Neural cell (in vitro differentiated cells): ENCODE measurements at regions not wholly inside any gene's neighbourhood (a gene's known extent, or its start where the extent isn't known, plus 50 kb on each side); places are given as distances from the start of the nearest gene placed in this dataset.

Experiments
- H2AFZ ChIP-seq: fragments of 200-600, 300-800 bp; sonication (generic), shearing (Covaris generic); 2 replicates; pipeline ENCODE4 v1.6.0; 2014; ENCODE audit warnings: low read depth, mild to moderate bottlenecking, antibody characterized with exemption, low read length, moderate library complexity
- H3F3A ChIP-seq: fragments of 200-600 bp; shearing (Covaris generic); 2 replicates; pipeline ENCODE4 v1.6.1; 2016; ENCODE audit warnings: mild to moderate bottlenecking, moderate library complexity, mixed read lengths, antibody characterized with exemption, low read length; ENCODE audit not compliant: insufficient read depth, poor library complexity, severe bottlenecking
- H3K27ac ChIP-seq: fragments of 200-600, 300-800 bp; sonication (generic), shearing (Covaris generic); 2 replicates; pipeline ENCODE4 v1.5.1; 2014; ENCODE audit warnings: mild to moderate bottlenecking, low read length, moderate library complexity
- H3K27me3 ChIP-seq: fragments of 300-800, 200-600 bp; sonication (generic), shearing (Covaris generic); 2 replicates; pipeline ENCODE4 v1.6.0; 2014; ENCODE audit warnings: mild to moderate bottlenecking, low read depth, low read length, moderate library complexity; ENCODE audit not compliant: insufficient read depth
- H3K36me3 ChIP-seq: fragments of 300-800, 200-600 bp; sonication (generic), shearing (Covaris generic); 2 replicates; pipeline ENCODE4 v1.5.1; 2014; ENCODE audit warnings: mild to moderate bottlenecking, antibody characterized with exemption, low read length, moderate library complexity; ENCODE audit not compliant: insufficient read depth
- H3K4me2 ChIP-seq: fragments of 300-800, 200-600 bp; sonication (generic), shearing (Covaris generic); 2 replicates; pipeline ENCODE4 v1.6.0; 2014; ENCODE audit warnings: mild to moderate bottlenecking, low read length
- H3K4me3 ChIP-seq: fragments of 300-800, 200-600 bp; sonication (generic), shearing (Covaris generic); 2 replicates; pipeline ENCODE4 v1.5.1; 2014; ENCODE audit warnings: mild to moderate bottlenecking, low read length, moderate library complexity
- H3K79me2 ChIP-seq: fragments of 200-600 bp; shearing (Covaris generic); replicated peaks from 2 replicates; pipeline ENCODE4 v1.6.0; 2014; ENCODE audit warnings: mild to moderate bottlenecking, low read length, moderate library complexity; ENCODE audit not compliant: insufficient read depth
- H3K9ac ChIP-seq: fragments of 300-800, 200-600 bp; sonication (generic), shearing (Covaris generic); 2 replicates; pipeline ENCODE4 v1.6.1; 2016; ENCODE audit warnings: mild to moderate bottlenecking, low read length, mixed read lengths
- H3K9me2 ChIP-seq: fragments of 200-600 bp; shearing (Covaris generic); 2 replicates; pipeline ENCODE4 v1.6.1; 2016; ENCODE audit warnings: mild to moderate bottlenecking, low read length, mixed read lengths; ENCODE audit not compliant: insufficient read depth
- H3K9me3 ChIP-seq: fragments of 200-600, 300-800 bp; sonication (generic), shearing (Covaris generic); 2 replicates; pipeline ENCODE4 v1.6.1; 2016; ENCODE audit warnings: mild to moderate bottlenecking, mixed run types, low read length, moderate library complexity, mixed read lengths
- H4K20me1 ChIP-seq: fragments of 200-600 bp; shearing (Covaris generic); 2 replicates; pipeline ENCODE4 v1.6.1; 2016; ENCODE audit warnings: mild to moderate bottlenecking, mixed run types; ENCODE audit not compliant: insufficient read depth
- CTCF ChIP-seq: fragments of 450-650 bp; IDR thresholded peaks from 2 replicates; pipeline ENCODE4 v1.5.1; 2014; ENCODE audit warnings: antibody characterized with exemption, mild to moderate bottlenecking, moderate library complexity; ENCODE audit not compliant: poor library complexity, severe bottlenecking
- EP300 ChIP-seq: fragments of 450-650 bp; conservative IDR thresholded peaks from 2 replicates; pipeline ENCODE4 v1.6.1; 2014; ENCODE audit warnings: antibody characterized with exemption, mild to moderate bottlenecking, moderate library complexity; ENCODE audit not compliant: poor library complexity, severe bottlenecking
- EZH2 ChIP-seq: fragments of 200-600, 300-800 bp; shearing (Covaris generic), sonication (generic); IDR thresholded peaks from 2 replicates; pipeline ENCODE4 v1.6.1; 2014; ENCODE audit warnings: antibody characterized with exemption, low read length, borderline replicate concordance, mild to moderate bottlenecking; ENCODE audit not compliant: insufficient read depth, poor library complexity, severe bottlenecking
- MXI1 ChIP-seq: fragments of 450-650 bp; conservative IDR thresholded peaks from 2 replicates; pipeline ENCODE4 v1.6.1; 2014; ENCODE audit warnings: antibody characterized with exemption, mild to moderate bottlenecking; ENCODE audit not compliant: poor library complexity, severe bottlenecking
- POLR2AphosphoS5 ChIP-seq: IDR thresholded peaks from 2 replicates; pipeline ENCODE4 v1.6.1; 2012
- RAD21 ChIP-seq: fragments of 450-650 bp; conservative IDR thresholded peaks from 2 replicates; pipeline ENCODE4 v1.6.1; 2014; ENCODE audit warnings: antibody characterized with exemption, mild to moderate bottlenecking, moderate library complexity
- SMC3 ChIP-seq: fragments of 450-650 bp; conservative IDR thresholded peaks from 2 replicates; pipeline ENCODE4 v1.6.1; 2014; ENCODE audit warnings: antibody characterized with exemption, mild to moderate bottlenecking, moderate library complexity; ENCODE audit not compliant: poor library complexity
- TAF1 ChIP-seq: IDR thresholded peaks from 2 replicates; pipeline ENCODE4 v1.6.1; 2012; ENCODE audit warnings: low read depth
- TF ChIP-seq, protein P1 (sequence below): IDR thresholded peaks from 2 replicates; pipeline ENCODE4 v1.6.1; 2012; ENCODE audit warnings: borderline replicate concordance

DNA sequence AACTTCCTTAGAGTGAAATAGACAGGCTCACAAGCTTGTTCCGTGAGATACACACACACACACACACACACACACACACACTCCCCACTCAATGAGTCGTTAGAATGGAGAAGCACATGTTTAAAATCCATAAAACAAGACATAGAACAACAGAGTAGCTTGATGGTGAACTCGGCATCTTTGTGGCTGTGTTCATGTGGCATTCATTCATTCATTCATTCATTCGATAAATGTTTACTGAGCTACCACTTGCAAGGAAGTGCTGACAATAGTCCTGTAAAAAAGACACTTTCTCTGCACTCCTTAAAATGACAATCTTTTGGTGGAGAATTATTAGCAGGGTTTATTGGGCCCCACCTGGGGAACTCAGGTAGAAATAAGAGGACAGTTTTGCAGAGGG lies 242.0 kb downstream of the FOXA2 start:
- H3F3A ChIP-seq, result no peaks in the 10 kb centered on the region
- no peaks in the 10 kb centered on the region for H3K36me3 ChIP-seq
- no peak overlapping the region for H3K4me3 ChIP-seq
- H3K4me2 ChIP-seq, result no peak overlapping the region
- H3K27ac ChIP-seq, result no peak overlapping the region
- H4K20me1 ChIP-seq, result no peaks in the 10 kb centered on the region
- no peaks in the 10 kb centered on the region for H3K9me2 ChIP-seq
- no peaks in the 10 kb centered on the region for H3K9me3 ChIP-seq
- H3K9ac ChIP-seq, result no peak overlapping the region
- TF ChIP-seq TAF1 (no peak), POLR2AphosphoS5 (no peak), SMC3 (no peak)
- no peak overlapping the region for H2AFZ ChIP-seq
- H3K79me2 ChIP-seq, result no peaks in the 10 kb centered on the region
- peaks cover 4% of the 10 kb centered on the region for H3K27me3 ChIP-seq

- no peak overlapping the region for H3K4me2 ChIP-seq
- no peak for TF ChIP-seq RAD21
- TF ChIP-seq EP300, result no peak
- no peak for TF ChIP-seq POLR2AphosphoS5
- TF ChIP-seq TAF1, result no peak
- no peak for TF ChIP-seq SMC3
- H2AFZ ChIP-seq, result no peak overlapping the region
- H3K36me3 ChIP-seq, result no peaks in the 10 kb centered on the region
- H3K9me3 ChIP-seq, result no peaks in the 10 kb centered on the region
- no peak overlapping the region for H3K27ac ChIP-seq
- H3K9ac ChIP-seq, result no peak overlapping the region
- H4K20me1 ChIP-seq, result no peaks in the 10 kb centered on the region
- H3K9me2 ChIP-seq, result no peaks in the 10 kb centered on the region
- H3F3A ChIP-seq, result no peaks in the 10 kb centered on the region
- H3K27me3 ChIP-seq, result peaks cover 4% of the 10 kb centered on the region
- no peak overlapping the region for H3K4me3 ChIP-seq
- H3K79me2 ChIP-seq, result no peaks in the 10 kb centered on the region
Measured at GRCh38 chr20:22341508-22341907, 242.9 kb downstream of the FOXA2 start.

- Histone ChIP-seq H3K36me3 (no peaks in the 10 kb centered on the region), H3K27me3 (peaks cover 4% of the 10 kb centered on the region), H2AFZ (no peak overlapping the region), H4K20me1 (no peaks in the 10 kb centered on the region), H3K4me2 (no peak overlapping the region), H3K9me3 (no peaks in the 10 kb centered on the region), H3K4me3 (no peak overlapping the region), H3K9ac (no peak overlapping the region), H3F3A (no peaks in the 10 kb centered on the region), H3K9me2 (no peaks in the 10 kb centered on the region), H3K79me2 (no peaks in the 10 kb centered on the region), H3K27ac (no peak overlapping the region)
- no peak for TF ChIP-seq SMC3
- TF ChIP-seq TAF1, result no peak
- no peak for TF ChIP-seq EP300
- no peak for TF ChIP-seq EZH2
- no peak for TF ChIP-seq RAD21
- TF ChIP-seq POLR2AphosphoS5, result no peak
- TF ChIP-seq, protein P1, sequence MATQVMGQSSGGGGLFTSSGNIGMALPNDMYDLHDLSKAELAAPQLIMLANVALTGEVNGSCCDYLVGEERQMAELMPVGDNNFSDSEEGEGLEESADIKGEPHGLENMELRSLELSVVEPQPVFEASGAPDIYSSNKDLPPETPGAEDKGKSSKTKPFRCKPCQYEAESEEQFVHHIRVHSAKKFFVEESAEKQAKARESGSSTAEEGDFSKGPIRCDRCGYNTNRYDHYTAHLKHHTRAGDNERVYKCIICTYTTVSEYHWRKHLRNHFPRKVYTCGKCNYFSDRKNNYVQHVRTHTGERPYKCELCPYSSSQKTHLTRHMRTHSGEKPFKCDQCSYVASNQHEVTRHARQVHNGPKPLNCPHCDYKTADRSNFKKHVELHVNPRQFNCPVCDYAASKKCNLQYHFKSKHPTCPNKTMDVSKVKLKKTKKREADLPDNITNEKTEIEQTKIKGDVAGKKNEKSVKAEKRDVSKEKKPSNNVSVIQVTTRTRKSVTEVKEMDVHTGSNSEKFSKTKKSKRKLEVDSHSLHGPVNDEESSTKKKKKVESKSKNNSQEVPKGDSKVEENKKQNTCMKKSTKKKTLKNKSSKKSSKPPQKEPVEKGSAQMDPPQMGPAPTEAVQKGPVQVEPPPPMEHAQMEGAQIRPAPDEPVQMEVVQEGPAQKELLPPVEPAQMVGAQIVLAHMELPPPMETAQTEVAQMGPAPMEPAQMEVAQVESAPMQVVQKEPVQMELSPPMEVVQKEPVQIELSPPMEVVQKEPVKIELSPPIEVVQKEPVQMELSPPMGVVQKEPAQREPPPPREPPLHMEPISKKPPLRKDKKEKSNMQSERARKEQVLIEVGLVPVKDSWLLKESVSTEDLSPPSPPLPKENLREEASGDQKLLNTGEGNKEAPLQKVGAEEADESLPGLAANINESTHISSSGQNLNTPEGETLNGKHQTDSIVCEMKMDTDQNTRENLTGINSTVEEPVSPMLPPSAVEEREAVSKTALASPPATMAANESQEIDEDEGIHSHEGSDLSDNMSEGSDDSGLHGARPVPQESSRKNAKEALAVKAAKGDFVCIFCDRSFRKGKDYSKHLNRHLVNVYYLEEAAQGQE, result no peak
- TF ChIP-seq MXI1, result no peak
- no peak for TF ChIP-seq CTCF
Measured at GRCh38 chr20:22339946-22340345, 244.4 kb downstream of the FOXA2 start.
